ENCODE measurements at regions not wholly inside any gene's neighbourhood (a gene's known extent, or its start where the extent isn't known, plus 50 kb on each side); places are given as distances from the start of the nearest gene placed in this dataset.

DNA sequence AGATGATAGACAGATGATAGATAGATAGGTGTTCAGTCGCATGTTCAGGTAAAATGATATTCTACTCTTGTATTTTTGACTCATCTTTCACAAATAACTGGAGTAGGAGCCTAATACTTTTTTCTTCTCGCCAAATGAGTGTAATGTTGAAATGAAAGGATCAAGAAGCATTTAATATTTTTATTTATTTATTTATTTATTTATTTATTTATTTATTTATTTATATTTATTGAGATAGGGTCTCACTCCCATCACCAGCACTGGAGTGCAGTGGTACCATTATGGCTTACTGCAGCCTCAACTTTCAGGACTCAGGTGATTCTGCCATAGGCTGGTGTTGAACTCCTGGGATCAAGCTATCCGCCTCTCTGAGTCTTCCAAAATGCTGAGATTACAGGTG is 298.8 kb downstream of the KCNC2 start:
- DNase-seq (ENCODE audit: low spot score) = no peak

DNA sequence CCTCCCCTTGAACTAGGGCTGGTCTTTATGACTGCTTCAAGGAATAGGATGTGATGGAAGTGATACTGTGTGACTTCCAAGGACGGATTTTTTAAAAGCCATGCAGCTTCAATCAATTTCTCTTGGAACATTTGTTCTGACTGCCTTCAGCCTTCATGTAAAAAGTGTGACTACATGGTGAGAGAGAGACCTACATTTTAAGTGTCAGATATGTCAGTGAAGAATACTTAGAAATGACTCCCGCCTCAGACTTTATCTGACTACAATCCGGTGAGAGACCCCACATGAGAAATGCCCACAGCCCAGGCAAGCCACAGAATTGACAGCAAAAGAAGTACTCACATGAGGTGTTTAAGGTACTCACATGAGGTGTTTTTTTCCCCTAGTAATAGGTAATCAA is 295.3 kb downstream of the KCNC2 start:
- DNase-seq (ENCODE audit: low spot score) = no peak

DNA sequence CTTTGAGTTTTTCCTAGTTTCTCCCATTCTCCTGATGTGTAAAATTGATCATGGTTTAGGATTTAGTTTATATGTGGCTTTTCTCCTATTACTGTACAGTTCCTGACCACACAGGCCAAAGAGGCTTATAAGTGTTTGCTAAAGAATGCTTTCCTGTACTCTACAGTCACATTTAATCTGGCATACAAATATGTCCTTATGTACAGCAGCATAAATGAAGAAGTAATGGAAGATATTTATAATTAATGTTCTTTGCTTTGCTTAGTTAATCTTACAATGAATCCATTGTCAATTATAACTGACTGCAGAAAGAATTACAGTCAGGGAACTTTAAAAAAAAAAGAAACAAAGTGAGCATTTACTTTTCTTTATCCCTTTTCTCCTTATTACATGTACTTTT is 293.9 kb downstream of the KCNC2 start:
- DNase-seq (ENCODE audit: low spot score) = no peak

DNA sequence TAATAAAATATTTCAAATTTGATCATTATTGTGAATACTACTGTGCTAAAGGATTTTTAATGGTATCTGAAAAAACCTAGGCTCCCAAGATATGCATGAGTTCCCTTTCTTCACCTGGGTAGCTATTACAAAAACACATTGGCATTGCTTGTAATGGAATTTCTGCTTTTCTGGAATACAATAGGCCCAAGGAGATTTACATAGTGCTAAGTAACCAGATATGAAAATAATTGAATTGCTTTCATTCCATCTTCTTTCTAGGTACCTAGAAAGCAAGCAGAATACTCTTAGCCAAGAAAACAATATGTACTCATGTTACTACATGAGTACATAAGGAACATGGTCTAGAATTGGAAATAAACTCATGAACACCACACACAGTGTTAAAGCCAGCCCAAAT is 291.9 kb downstream of the KCNC2 start:
- no peak for DNase-seq (ENCODE audit: low spot score)

- no peak for DNase-seq (ENCODE audit: low spot score)
These were observed 291.3 kb downstream of the KCNC2 start for GRCh38 chr12:74918291-74918690.

- DNase-seq (ENCODE audit: low spot score) = no peak
These were observed 287.5 kb downstream of the KCNC2 start for GRCh38 chr12:74922117-74922516.

- no peak for DNase-seq (ENCODE audit: low spot score)
These were observed 287.0 kb downstream of the KCNC2 start for GRCh38 chr12:74922642-74923041.

DNA sequence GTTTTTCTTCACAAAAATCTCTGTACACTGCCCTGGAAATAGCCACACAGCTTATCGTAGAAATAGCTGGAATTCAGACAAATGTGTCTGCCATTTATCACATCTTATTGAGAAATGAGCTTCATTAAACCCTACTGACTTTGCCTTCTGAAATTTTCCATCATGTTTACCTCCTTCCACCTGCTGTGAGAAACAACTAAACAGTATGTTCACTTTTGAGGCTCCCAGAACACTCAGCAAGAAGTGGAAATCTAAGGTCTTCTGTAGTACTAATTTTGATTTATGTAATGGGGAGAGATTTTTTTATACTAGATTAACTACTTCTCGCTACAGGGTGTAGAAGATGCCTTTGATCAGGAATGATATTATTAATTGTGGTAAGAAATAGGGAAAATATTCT is 268.0 kb downstream of the KCNC2 start:
- no peak for DNase-seq (ENCODE audit: low spot score)

- DNase-seq (ENCODE audit: low spot score) = no peak
These were observed 263.9 kb downstream of the KCNC2 start for GRCh38 chr12:74945771-74946198.

DNA sequence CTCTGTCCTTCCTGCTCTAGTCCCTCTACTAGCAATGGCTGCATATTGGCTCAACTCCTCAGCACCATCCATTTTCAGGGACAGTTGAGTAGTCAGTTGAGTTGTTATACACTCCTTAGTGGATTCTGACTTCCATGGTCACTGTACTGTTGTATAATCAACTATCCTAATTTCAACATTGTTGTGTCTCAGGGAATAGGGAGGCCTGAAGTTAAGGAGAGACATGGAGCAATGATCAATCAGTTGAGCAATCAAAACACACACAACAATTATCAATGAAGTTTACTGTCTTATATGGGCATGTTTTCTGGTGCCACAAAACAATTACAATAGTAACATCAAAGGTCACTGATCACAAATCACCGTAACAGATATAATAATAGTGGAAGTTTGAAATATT is 255.9 kb downstream of the KCNC2 start:
- DNase-seq (ENCODE audit: low spot score) = no peak

DNA sequence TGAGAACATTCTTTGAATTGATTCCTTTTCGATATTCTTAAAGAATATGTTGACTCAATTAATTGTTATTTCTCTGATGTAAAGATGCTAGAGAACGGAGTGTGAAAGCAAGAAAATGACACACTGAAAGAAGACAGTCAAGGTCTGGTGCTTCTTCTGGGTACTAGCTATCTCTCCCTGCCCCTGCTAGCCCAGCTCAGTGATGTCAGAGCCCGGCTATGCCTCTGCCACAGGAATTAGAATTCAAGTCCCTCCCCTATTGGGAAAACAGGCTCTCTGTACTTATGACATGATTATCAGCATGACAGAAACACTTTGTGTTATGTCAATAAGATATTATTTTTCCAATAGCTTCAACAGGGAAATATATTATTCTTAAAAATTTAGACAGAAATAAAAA is 252.4 kb downstream of the KCNC2 start:
- no peak for DNase-seq (ENCODE audit: low spot score)

DNA sequence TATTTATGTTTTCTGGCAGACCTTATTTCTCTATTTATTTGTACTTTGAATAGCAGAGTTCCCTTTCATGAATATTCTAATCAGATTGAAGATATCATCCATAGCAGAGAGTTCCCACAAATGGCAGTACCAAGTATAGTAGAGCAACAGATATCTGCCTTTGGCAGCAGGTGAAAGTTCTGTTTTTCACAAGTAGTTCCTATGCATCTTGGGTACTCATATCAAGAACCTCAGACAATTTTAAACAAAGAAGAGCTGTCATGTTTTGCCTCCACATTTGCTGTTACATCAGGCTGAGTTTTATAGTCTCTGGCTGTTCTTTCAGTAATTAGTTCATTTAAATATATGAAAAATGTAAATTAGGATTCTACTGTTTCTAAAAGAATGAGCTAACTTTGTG is 252.0 kb downstream of the KCNC2 start:
- DNase-seq (ENCODE audit: low spot score) = no peak

- DNase-seq (ENCODE audit: low spot score) = no peak
These were observed 250.0 kb downstream of the KCNC2 start for GRCh38 chr12:74959657-74960056.

DNA sequence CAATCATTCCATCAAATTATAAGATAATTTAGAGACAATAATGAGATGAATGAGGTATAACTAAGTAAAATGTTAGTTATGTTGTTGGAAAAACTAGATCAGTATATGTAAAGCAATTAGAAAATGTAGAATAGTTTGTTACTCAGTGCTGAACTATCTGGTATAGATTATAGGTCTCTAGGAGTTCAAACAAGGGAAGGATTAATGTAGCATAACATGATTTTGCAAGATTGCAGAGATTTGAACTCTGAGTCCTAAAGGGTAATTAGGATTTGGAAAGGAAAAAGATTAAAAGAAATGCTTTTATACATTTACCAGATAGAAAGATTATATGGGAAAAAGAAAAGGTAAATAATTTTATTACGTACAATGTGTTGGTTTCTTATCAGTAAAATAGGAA is 246.3 kb downstream of the KCNC2 start:
- DNase-seq (ENCODE audit: low spot score) = no peak

DNA sequence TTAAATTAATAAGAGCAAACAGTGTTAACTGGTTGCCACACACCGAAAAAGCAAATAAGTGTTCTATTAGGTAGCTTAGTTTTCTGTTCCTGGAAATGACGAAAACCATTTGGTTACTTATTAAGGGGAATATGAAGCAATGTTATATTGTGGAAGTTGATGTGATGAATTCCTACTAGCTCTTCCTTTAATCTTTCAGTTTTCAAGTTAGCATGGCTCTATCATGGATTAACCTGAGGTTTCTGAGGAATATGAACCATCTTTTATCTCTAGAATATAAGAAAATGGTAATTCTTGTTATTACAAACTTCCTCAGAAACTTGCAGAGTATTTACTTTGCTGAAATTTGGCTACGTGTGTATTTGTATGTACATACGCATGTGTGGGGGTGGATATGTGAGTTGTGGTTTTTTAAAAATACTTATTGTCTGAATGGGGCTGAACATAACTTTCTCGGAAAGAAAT is 245.7 kb downstream of the KCNC2 start:
- no peak for DNase-seq (ENCODE audit: low spot score)

DNA sequence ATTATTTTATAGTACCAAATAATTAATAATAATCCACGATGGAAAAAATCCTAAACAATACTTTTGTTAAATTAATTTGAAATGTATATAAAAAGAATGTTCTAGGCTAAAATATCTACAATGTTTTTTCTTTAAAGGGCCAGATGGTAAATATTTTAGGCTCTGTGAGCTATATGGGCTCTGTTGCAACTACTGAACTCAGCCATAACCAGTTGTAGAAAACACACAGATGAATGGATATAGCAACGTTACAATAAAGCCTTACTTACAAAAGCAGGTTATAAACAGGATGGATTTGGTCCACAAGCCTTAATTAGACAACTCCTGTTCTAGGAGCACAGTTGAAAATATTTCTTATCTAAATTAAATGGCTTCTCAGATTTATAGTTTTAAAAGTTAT is 245.2 kb downstream of the KCNC2 start:
- no peak for DNase-seq (ENCODE audit: low spot score)

- no peak for DNase-seq (ENCODE audit: low spot score)
These were observed 238.4 kb downstream of the KCNC2 start for GRCh38 chr12:74971201-74971600.

DNA sequence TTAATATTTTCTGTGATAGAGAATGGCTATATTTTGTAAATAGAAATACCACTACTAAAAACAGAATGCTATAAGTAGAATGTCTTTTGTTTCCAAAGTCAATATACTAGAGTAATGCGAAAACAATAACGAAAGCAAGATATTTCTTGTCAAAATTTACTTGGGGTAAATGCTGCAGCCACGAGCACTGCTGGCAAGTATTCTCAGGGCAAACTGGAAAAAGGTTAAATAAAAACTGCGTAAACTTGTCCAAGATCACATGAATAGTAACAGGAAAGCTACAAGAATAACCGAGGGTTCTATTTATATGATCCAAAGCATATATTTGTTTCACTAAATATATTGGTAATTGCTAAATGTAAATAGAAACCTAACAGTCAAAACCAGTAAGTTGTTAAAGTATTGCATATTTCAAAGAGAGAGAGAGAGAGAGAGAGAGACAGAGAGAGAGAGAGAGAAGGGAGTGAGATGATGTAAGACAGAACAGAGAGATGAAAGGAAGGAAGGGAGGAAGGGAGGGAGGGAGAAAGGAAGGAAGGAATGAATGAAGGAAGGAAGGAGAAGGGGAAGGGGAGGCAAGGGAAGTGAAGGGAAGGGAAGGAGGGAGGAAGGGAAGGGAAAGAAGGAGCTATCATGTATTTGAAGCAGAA is 231.7 kb downstream of the KCNC2 start:
- DNase-seq (ENCODE audit: low spot score) = no peak

DNA sequence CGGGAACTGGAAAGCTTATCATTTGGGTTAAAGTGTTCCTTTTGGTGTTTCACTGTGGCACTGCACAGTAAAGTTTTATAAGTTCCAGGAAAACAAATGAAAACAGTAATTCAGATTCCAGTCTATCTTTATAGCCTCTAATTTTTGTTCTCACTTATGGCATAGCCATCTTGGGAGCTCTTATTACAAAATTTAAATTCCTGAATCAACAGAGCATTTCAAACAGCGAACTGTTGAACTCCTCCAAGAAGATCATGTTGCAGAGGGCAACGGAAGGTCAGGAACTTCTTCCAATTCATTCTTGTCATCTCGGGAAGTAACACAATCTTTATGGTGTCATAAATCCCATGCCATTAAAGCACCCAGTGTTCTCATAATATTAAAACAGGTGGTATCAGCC is 229.1 kb downstream of the KCNC2 start:
- no peak for DNase-seq (ENCODE audit: low spot score)

DNA sequence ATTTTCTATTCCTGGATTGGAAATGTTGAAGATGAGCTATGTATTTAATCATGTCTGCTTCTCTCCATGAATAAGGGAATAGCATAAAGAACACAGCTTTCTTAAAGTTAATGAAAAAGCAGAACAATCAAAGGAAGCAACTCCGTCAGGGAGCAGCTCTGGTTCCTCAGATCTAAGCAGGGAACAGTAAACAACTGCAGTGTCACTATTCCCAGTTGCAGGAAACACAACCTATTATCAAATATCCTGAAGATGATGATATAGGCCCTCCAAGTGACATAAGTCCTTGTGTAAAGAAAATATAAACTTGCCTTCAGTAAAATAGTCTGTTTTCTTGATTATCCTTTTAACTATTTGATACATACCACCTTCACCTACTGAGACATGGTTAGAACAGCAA is 228.1 kb downstream of the KCNC2 start:
- DNase-seq (ENCODE audit: low spot score) = no peak

- DNase-seq (ENCODE audit: low spot score) = no peak
These were observed 225.7 kb downstream of the KCNC2 start for GRCh38 chr12:74983917-74984316.

DNA sequence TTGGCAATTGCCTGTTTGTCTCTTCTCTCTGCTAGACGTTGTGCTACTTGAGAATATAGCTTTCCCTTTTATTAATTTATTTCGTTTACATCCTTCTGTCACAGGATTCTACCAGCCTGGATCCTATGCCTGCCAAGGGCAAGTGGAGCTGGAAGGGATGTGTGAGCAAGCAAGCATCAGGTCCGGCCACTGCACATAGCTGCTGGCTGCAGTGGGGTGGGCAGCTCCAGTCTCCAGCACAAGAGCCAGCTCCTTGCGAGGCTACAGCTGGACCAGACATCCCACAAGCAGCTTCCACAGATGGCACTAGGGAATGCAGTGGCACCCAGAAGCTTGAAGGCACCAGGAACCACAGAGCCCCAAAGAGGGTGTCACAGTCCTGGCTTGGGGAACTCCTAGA is 225.0 kb downstream of the KCNC2 start:
- no peak for DNase-seq (ENCODE audit: low spot score)

GRCh38 chr12:74985293-74985985 is 224.2 kb downstream of the KCNC2 start:
- no peak for DNase-seq (ENCODE audit: low spot score)

DNA sequence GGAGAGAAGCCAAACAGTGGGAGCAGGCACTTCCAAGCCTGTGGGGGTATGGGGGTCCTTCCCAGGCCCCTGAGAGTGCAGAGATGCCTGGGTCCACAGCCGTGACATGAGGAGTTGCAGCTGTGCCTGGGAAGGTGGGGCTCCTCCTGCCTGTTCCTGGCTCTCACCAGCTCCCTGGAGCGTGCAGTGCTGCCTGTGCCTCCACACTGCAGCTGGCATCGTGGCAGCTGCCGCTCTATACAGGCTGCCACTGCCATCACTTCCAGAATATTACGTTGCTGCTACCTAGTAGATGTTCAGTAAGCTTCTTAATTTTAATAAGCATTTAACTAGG is 223.7 kb downstream of the KCNC2 start:
- no peak for DNase-seq (ENCODE audit: low spot score)

All from CD4-positive, alpha-beta T cell treated with Interleukin-15 for 4 hours (primary cell).